Epithelial cell of esophagus (primary cell): ENCODE measurements at regions not wholly inside any gene's neighbourhood (a gene's known extent, or its start where the extent isn't known, plus 50 kb on each side); places are given as distances from the start of the nearest gene placed in this dataset.

ENCODE experiments used
- DNase-seq: peaks from one replicate; pipeline ENCODE4 v3.0.0; 2010; ENCODE audit warnings: low read depth
- H3K4me3 ChIP-seq: 2 replicates; pipeline ENCODE4 v1.5.1; 2011; ENCODE audit warnings: mild to moderate bottlenecking, low read length, control low read depth
- TF ChIP-seq, protein P1 (sequence below): IDR thresholded peaks from 2 replicates; pipeline ENCODE4 v1.5.1; 2011; ENCODE audit warnings: low read depth, mild to moderate bottlenecking, low read length, control low read depth, inconsistent platforms; ENCODE audit not compliant: insufficient read depth; ENCODE audit errors: missing control alignments

DNA sequence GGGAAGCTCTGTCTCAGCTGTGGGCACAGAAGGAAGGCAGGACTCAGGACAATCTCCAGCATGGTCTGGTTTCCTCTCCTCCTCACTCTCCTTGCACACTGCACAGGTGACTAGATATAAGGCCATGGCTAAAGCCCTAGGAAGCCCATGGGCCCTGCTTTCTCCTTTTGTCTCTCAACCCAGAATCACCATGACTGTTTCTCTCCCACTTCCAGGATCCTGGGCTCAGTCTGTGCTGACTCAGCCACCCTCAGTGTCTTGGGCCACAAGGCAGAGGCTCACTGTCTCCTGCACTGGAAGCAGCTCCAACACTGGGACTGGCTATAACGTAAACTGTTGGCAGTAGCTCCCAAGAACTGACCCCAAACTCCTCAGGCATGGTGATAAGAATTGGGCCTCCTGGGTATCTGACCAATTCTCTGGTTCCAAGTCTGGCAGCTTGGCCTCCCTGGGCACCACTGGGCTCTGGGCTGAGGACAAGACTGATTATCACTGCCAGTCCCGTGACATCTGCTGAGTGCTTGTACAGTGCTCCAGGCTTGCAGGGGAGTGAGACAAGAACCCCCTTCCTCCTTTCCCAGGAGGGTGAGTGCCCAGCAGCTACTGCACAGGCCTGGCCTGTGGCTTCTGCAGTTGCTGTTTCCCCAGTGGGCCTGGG lies 104.0 kb upstream of the TOP3B start:
- TF ChIP-seq, protein P1, sequence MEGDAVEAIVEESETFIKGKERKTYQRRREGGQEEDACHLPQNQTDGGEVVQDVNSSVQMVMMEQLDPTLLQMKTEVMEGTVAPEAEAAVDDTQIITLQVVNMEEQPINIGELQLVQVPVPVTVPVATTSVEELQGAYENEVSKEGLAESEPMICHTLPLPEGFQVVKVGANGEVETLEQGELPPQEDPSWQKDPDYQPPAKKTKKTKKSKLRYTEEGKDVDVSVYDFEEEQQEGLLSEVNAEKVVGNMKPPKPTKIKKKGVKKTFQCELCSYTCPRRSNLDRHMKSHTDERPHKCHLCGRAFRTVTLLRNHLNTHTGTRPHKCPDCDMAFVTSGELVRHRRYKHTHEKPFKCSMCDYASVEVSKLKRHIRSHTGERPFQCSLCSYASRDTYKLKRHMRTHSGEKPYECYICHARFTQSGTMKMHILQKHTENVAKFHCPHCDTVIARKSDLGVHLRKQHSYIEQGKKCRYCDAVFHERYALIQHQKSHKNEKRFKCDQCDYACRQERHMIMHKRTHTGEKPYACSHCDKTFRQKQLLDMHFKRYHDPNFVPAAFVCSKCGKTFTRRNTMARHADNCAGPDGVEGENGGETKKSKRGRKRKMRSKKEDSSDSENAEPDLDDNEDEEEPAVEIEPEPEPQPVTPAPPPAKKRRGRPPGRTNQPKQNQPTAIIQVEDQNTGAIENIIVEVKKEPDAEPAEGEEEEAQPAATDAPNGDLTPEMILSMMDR = no peak
- peak; percentile 48 for DNase-seq
- no peak overlapping the region for H3K4me3 ChIP-seq

DNA sequence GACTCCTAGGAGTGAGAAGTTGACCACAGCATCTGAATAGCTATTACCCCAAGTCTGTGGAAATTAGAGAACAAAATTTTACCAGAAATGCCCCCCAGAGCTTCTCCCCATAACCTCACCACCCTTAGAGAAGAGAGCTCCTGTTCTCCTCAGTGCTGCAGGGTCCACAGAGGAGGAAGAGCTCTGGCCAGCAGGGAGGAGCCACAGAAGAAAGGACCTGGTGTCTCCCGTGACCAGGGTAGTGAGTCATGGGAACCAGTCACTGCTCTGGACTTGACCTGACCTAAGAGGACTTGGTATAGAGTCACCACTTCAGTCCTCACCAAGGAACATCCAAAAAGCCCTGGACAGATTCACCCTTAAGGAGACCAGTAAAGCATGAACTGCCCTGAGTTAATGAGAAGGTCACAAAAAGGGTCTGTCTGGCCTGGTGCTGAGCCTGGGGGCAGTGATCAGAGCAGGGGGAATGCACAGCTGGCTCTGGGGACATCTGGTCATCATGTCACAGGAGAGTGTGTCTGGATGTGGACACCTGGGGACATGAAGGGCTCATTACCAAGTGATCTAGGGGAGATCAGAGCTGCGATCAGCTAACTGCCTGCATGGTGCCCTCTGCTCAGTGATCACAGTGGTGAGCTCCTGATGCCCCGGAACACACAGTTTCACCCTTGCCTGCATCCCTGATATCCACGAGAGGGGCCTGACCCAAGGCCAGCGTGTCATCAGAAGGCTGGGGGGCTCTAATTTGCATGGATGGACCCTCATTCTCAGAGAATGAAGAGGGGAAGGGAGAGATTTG lies 103.3 kb upstream of the TOP3B start:
- TF ChIP-seq, protein P1 = no peak
- DNase-seq = peak; percentile 23
- H3K4me3 ChIP-seq = no peak overlapping the region

DNA sequence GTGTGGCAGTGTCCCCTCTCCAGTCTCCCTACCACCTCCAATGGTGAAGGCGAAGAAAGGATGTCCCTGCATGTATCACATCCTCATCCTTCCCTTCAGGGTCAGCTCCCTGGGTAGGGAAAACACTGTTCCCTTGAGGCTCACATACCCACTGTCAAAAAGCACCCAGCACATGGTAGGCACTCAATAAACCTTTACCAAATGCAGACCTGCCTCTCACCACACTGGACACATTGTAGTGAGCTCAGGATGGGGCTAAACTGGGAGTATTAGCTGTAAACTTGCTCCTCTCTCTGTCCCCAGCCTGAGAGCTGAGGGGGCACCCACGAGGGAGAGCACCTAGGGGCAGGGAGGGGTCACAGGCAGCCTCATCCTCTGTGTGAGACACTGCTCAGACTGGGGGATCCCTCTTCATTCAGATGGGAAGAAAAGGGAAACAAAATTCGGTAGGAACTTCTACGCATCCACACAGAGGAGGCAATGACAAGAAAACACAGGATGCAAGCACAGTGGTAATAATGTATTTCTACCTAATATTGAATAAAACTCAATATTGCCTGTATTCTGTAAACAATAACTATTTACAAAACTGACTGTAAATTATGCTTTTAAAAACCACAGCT lies 101.6 kb upstream of the TOP3B start:
- no peak overlapping the region for H3K4me3 ChIP-seq
- no peak for DNase-seq
- TF ChIP-seq, protein P1 = no peak

DNA sequence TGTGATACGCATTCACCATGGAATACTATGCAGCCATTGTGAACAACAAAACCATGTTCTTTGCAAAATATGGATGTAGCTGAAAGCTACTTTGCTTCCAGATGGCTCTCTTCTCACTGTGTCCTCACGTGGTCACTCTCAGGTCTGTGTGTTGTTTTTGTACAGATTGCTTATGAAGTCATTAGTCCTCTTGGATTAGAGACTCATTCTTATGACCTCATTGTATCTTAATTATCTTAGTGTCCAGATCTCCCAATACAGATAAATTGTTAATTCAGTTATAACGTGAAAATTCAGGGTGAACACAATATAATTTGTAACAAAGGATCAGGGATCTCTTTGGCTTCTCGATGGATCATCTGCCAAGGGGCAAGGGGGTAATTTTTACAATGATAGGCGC lies 100.4 kb upstream of the TOP3B start:
- DNase-seq = no peak
- no peak overlapping the region for H3K4me3 ChIP-seq
- TF ChIP-seq, protein P1 = no peak

DNA sequence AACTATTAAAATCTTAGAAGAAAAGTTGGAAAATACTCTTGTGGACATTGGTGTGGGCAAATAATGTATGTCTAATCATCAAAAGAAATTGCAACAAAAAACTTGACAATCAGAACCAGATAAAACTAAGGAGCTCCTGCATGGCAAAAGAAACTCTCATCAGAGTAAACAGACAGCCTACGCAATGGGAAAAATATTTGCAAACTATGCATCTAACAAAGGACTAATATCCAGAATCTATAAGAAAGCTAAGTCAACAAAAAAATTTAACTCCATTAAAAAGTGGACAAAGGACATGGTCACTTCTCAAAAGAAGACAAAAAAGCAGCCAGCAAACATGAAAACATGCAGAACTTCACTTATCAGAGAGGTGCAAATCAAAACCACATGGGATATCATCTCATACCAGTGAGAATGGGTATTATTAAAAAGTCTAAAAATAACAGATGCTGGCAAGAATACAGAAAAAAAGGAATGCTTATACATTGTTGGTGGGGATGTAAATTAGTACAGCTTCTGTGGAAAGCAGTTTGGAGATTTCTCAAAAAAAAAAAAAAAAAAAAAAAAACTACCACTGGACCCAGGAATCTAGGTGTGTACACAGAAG lies 99.7 kb upstream of the TOP3B start:
- no peak overlapping the region for H3K4me3 ChIP-seq
- DNase-seq = no peak
- TF ChIP-seq, protein P1 = no peak

DNA sequence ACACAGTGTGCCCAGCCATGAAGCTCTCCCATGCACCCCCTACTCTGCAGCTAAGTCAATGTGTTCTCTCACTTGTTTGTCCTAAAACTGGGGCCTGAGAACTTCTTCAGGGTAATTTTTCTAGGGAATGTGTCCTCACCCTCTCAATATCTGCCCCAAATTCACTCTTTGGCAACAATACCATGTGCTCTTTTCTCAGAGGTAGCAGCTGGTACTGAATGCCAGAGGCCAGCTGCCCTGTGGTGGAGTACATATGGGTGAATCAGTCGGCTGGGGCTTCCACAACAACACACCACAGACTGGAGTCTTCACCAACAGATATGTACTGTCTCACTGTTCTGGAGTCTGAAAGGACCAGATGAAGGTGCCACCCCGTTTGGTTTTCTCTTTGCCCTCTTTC lies 97.7 kb upstream of the TOP3B start:
- DNase-seq = no peak
- TF ChIP-seq, protein P1 = no peak
- H3K4me3 ChIP-seq = no peak overlapping the region
